Fibroblast of skin of right quadriceps (primary cell): ENCODE measurements at regions not wholly inside any gene's neighbourhood (a gene's known extent, or its start where the extent isn't known, plus 50 kb on each side); places are given as distances from the start of the nearest gene placed in this dataset.

ENCODE experiments used
- DNase-seq: peaks from one replicate; pipeline ENCODE4 v3.0.0-alpha.2; 2013

DNA sequence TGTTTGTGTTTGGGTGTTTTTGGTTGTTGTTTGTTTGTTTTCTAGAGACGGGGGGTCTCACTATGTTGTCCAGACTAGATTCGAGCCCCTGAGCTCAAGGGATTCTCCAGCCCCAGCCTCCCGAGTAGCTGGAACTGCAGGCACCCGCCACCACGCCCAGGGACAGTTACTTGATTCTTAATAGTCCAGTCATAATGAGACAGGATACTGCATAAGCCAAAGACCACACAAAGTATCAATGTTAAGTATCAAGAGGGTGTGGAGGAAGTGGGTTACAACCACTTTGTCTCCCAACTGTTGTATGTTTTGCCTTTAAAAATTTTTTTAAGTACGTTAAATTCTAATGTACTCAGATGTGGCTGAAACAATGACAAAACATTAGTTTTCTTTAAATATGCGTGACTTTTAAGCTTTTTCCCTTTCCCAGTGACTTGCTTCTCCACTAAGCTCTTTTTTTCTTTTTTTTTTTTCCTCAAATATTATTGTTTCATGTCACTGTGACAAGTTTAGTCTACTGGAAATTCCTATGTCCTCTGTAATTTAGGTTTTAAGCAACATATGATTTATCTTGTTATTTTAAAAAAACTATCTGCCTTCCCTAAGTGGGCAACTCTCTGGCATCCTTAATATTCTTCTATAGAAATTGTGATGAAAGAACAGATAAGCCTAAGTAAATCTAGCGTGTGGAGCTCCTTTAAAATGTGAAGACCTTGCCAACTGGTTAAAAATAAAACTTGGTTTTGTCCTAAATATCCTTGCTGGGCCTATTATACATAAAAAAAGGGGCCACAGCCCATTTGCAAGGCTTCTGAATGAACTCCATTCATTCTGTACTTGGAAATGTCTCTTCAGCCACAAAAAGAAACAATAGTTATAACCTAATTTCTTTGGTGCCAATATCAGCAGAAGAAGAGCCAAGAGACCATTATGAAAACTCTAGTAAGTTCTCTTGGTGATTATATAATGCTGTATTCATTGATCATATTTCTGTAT lies 56.2 kb upstream of the DPH5 start:
- no peak for DNase-seq

DNA sequence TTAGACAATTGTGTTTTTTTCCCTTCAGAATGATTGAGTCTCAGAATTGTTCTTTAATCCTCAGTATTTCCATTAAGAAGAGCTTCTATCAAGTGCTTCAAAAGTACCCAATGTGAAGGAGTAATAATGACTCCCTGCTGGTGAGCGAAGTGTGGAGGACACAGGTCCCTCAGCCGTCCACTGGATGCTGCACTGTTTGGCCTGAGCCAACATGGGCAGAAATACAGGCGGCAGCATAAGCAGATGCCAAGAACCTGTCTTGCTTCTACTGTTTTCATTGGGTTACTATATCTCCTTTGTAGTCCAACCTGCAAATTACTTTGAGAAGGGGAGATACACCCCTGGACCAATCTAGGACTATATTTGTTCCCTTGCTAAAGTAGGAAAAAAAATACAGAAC lies 55.3 kb upstream of the DPH5 start:
- DNase-seq: no peak

DNA sequence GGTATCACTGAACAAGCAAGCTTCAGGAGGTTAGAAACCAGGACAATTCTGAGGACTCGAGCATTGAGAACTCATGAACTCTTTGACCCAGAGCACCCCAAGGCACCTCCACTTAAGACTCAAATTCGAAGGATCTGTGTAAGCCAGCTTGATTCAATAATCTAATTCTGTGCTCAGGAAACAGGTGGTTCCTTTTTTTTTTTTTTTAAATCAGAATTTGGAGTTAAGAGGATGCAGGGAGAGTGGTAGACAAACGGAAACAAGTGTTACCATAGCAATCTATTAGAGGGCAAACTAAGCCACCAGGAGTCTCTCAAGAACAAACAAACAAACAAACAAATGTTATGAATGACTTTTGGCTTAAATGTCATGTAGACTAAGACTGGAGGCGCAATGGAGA lies 53.8 kb upstream of the DPH5 start:
- no peak for DNase-seq

DNA sequence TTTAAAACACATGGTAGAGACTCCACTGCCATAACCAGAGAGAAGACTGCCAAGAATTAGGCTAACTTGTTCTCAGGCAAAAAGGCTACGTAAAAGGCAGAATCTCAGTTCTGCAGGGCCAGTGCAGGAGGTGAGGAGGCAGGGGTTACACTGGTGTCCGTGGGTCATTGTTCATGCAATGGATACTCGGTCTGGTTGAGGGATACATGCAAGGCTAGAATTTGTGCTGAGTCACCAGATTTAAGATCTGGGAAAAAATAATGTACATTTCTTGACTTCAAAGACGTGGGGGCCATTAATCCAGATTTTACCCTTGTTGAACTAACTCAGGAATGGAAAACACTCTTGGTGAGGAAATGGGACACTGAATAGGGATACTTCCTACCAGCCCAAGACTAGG lies 52.3 kb upstream of the DPH5 start:
- no peak for DNase-seq

DNA sequence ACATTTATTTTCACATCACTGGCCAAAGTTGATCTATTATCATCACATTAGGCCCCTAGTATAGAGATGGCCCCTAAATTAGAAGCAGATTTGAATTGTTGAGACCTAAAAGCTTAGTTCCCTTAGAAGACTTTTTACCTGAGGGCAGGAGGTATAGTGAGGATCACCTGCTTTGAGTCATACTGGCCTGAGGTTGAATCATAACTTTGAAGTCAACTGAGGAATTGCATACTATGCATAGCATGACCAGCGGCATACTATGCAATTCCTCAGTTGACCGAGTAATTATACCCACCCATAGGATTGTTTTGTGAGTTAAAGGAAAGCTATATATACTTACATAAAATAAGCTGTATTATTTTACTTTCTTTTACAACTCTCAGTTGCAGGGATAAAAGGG lies 50.3 kb upstream of the DPH5 start:
- DNase-seq: no peak
